ENCODE measurements at regions not wholly inside any gene's neighbourhood (a gene's known extent, or its start where the extent isn't known, plus 50 kb on each side); places are given as distances from the start of the nearest gene placed in this dataset.
A peak's percentile ranks its signal among the peaks of the same experiment; 100 is the strongest.

GRCh38 chr11:8332196-8332595, 68.5 kb upstream of the LMO1 start:
- peaks cover 11% of the 10 kb centered on the region for H3K27me3 ChIP-seq (ENCODE audit: control insufficient read depth, insufficient read depth, low read length)
- no CpG with 5 or more reads among the region's 4 CpGs for WGBS (ENCODE audit: insufficient coverage, low lambda C conversion rate)
- no peak overlapping the region for H3K27ac ChIP-seq (ENCODE audit: low read length)
- no peak for DNase-seq
- no peaks in the 10 kb centered on the region for H3K9me3 ChIP-seq (ENCODE audit: control insufficient read depth, low read depth, low read length)
- no peak overlapping the region for H3K4me3 ChIP-seq (ENCODE audit: low read length)
- no peaks in the 10 kb centered on the region for H3K36me3 ChIP-seq (ENCODE audit: control insufficient read depth, insufficient read depth, low read length)
- no peaks in the 10 kb centered on the region for H3K4me1 ChIP-seq (ENCODE audit: control insufficient read depth, insufficient read depth, low read length)

- no peaks in the 10 kb centered on the region for H3K4me1 ChIP-seq (ENCODE audit: control insufficient read depth, insufficient read depth, low read length)
- no peak overlapping the region for H3K27ac ChIP-seq (ENCODE audit: low read length)
- no CpG with 5 or more reads among the region's 3 CpGs for WGBS (ENCODE audit: insufficient coverage, low lambda C conversion rate)
- peaks cover 11% of the 10 kb centered on the region for H3K27me3 ChIP-seq (ENCODE audit: control insufficient read depth, insufficient read depth, low read length)
- no peaks in the 10 kb centered on the region for H3K36me3 ChIP-seq (ENCODE audit: control insufficient read depth, insufficient read depth, low read length)
- no peak overlapping the region for H3K4me3 ChIP-seq (ENCODE audit: low read length)
- no peak for DNase-seq
- H3K9me3 ChIP-seq (ENCODE audit: control insufficient read depth, low read depth, low read length) = no peaks in the 10 kb centered on the region
Measured at GRCh38 chr11:8331767-8332166, 68.1 kb upstream of the LMO1 start.

- Histone ChIP-seq H3K4me3 (ENCODE audit: low read length) (no peak overlapping the region), H3K36me3 (ENCODE audit: control insufficient read depth, insufficient read depth, low read length) (no peaks in the 10 kb centered on the region), H3K4me1 (ENCODE audit: control insufficient read depth, insufficient read depth, low read length) (no peaks in the 10 kb centered on the region), H3K27ac (ENCODE audit: low read length) (no peak overlapping the region), H3K27me3 (ENCODE audit: control insufficient read depth, insufficient read depth, low read length) (peaks cover 11% of the 10 kb centered on the region), H3K9me3 (ENCODE audit: control insufficient read depth, low read depth, low read length) (no peaks in the 10 kb centered on the region)
- no CpG with 5 or more reads among the region's 6 CpGs for WGBS (ENCODE audit: insufficient coverage, low lambda C conversion rate)
- no peak for DNase-seq
Measured at GRCh38 chr11:8330896-8331295, 67.2 kb upstream of the LMO1 start.

GRCh38 chr11:8330404-8330803, 66.7 kb upstream of the LMO1 start:
- H3K9me3 ChIP-seq (ENCODE audit: control insufficient read depth, low read depth, low read length) = no peaks in the 10 kb centered on the region
- no peaks in the 10 kb centered on the region for H3K4me1 ChIP-seq (ENCODE audit: control insufficient read depth, insufficient read depth, low read length)
- peaks cover 11% of the 10 kb centered on the region for H3K27me3 ChIP-seq (ENCODE audit: control insufficient read depth, insufficient read depth, low read length)
- 83% methylated on average over 1 of the region's 10 CpGs for WGBS (ENCODE audit: insufficient coverage, low lambda C conversion rate)
- H3K4me3 ChIP-seq (ENCODE audit: low read length) = no peak overlapping the region
- H3K36me3 ChIP-seq (ENCODE audit: control insufficient read depth, insufficient read depth, low read length) = no peaks in the 10 kb centered on the region
- H3K27ac ChIP-seq (ENCODE audit: low read length) = no peak overlapping the region
- DNase-seq = no peak

- no peak for DNase-seq
Measured at GRCh38 chr11:8329847-8330361, 66.2 kb upstream of the LMO1 start.

GRCh38 chr11:8329336-8329735, 65.7 kb upstream of the LMO1 start:
- H3K4me3 ChIP-seq (ENCODE audit: low read length) = no peak overlapping the region
- DNase-seq = no peak
- no CpG with 5 or more reads among the region's 6 CpGs for WGBS (ENCODE audit: insufficient coverage, low lambda C conversion rate)
- no peaks in the 10 kb centered on the region for H3K9me3 ChIP-seq (ENCODE audit: control insufficient read depth, low read depth, low read length)
- no peaks in the 10 kb centered on the region for H3K4me1 ChIP-seq (ENCODE audit: control insufficient read depth, insufficient read depth, low read length)
- no peaks in the 10 kb centered on the region for H3K36me3 ChIP-seq (ENCODE audit: control insufficient read depth, insufficient read depth, low read length)
- peaks cover 12% of the 10 kb centered on the region for H3K27me3 ChIP-seq (ENCODE audit: control insufficient read depth, insufficient read depth, low read length)
- H3K27ac ChIP-seq (ENCODE audit: low read length) = no peak overlapping the region

More at GRCh38 chr11:8329847-8330361, 66.2 kb upstream of the LMO1 start:
- H3K4me1 ChIP-seq (ENCODE audit: control insufficient read depth, insufficient read depth, low read length) = no peaks in the 10 kb centered on the region
- H3K27me3 ChIP-seq (ENCODE audit: control insufficient read depth, insufficient read depth, low read length) = peaks cover 11% of the 10 kb centered on the region
- WGBS (ENCODE audit: insufficient coverage, low lambda C conversion rate) = no CpG with 5 or more reads among the region's 17 CpGs
- H3K9me3 ChIP-seq (ENCODE audit: control insufficient read depth, low read depth, low read length) = no peaks in the 10 kb centered on the region
- H3K4me3 ChIP-seq (ENCODE audit: low read length) = no peak overlapping the region
- H3K36me3 ChIP-seq (ENCODE audit: control insufficient read depth, insufficient read depth, low read length) = no peaks in the 10 kb centered on the region
- H3K27ac ChIP-seq (ENCODE audit: low read length) = no peak overlapping the region

GRCh38 chr11:8328848-8329330, 65.2 kb upstream of the LMO1 start:
- Histone ChIP-seq H3K4me3 (ENCODE audit: low read length) (no peak overlapping the region), H3K9me3 (ENCODE audit: control insufficient read depth, low read depth, low read length) (no peaks in the 10 kb centered on the region), H3K4me1 (ENCODE audit: control insufficient read depth, insufficient read depth, low read length) (no peaks in the 10 kb centered on the region), H3K36me3 (ENCODE audit: control insufficient read depth, insufficient read depth, low read length) (no peaks in the 10 kb centered on the region), H3K27me3 (ENCODE audit: control insufficient read depth, insufficient read depth, low read length) (peaks cover 13% of the 10 kb centered on the region), H3K27ac (ENCODE audit: low read length) (no peak overlapping the region)
- WGBS (ENCODE audit: insufficient coverage, low lambda C conversion rate) = no CpG with 5 or more reads among the region's 11 CpGs
- peak; percentile 50 to 73 for DNase-seq

- no CpG with 5 or more reads among the region's 7 CpGs for WGBS (ENCODE audit: insufficient coverage, low lambda C conversion rate)
- DNase-seq = no peak
- no peaks in the 10 kb centered on the region for H3K36me3 ChIP-seq (ENCODE audit: control insufficient read depth, insufficient read depth, low read length)
- H3K27me3 ChIP-seq (ENCODE audit: control insufficient read depth, insufficient read depth, low read length) = peaks cover 13% of the 10 kb centered on the region
- no peak overlapping the region for H3K4me3 ChIP-seq (ENCODE audit: low read length)
- H3K4me1 ChIP-seq (ENCODE audit: control insufficient read depth, insufficient read depth, low read length) = no peaks in the 10 kb centered on the region
- no peaks in the 10 kb centered on the region for H3K9me3 ChIP-seq (ENCODE audit: control insufficient read depth, low read depth, low read length)
- no peak overlapping the region for H3K27ac ChIP-seq (ENCODE audit: low read length)
Measured at GRCh38 chr11:8328231-8328794, 64.6 kb upstream of the LMO1 start.

GRCh38 chr11:8327761-8328192, 64.1 kb upstream of the LMO1 start:
- H3K9me3 ChIP-seq (ENCODE audit: control insufficient read depth, low read depth, low read length) = no peaks in the 10 kb centered on the region
- H3K4me3 ChIP-seq (ENCODE audit: low read length) = no peak overlapping the region
- DNase-seq = no peak
- H3K27ac ChIP-seq (ENCODE audit: low read length) = no peak overlapping the region
- H3K36me3 ChIP-seq (ENCODE audit: control insufficient read depth, insufficient read depth, low read length) = no peaks in the 10 kb centered on the region
- WGBS (ENCODE audit: insufficient coverage, low lambda C conversion rate) = no CpG with 5 or more reads among the region's 3 CpGs
- H3K27me3 ChIP-seq (ENCODE audit: control insufficient read depth, insufficient read depth, low read length) = peaks cover 13% of the 10 kb centered on the region
- no peaks in the 10 kb centered on the region for H3K4me1 ChIP-seq (ENCODE audit: control insufficient read depth, insufficient read depth, low read length)

- H3K27ac ChIP-seq (ENCODE audit: low read length) = no peak overlapping the region
- H3K4me1 ChIP-seq (ENCODE audit: control insufficient read depth, insufficient read depth, low read length) = no peaks in the 10 kb centered on the region
- peaks cover 13% of the 10 kb centered on the region for H3K27me3 ChIP-seq (ENCODE audit: control insufficient read depth, insufficient read depth, low read length)
- no peak overlapping the region for H3K4me3 ChIP-seq (ENCODE audit: low read length)
- no peaks in the 10 kb centered on the region for H3K36me3 ChIP-seq (ENCODE audit: control insufficient read depth, insufficient read depth, low read length)
- no peaks in the 10 kb centered on the region for H3K9me3 ChIP-seq (ENCODE audit: control insufficient read depth, low read depth, low read length)
- no peak for DNase-seq
- no CpG with 5 or more reads among the region's 3 CpGs for WGBS (ENCODE audit: insufficient coverage, low lambda C conversion rate)
Measured at GRCh38 chr11:8326337-8326736, 62.7 kb upstream of the LMO1 start.
